Stimulated activated CD8-positive, alpha-beta memory T cell treated with anti-CD3 and anti-CD28 coated beads, Interleukin-12 subunit alpha, Interleukin-12 subunit beta, amount 100 ng/mL, for 1 hour (primary cell): ENCODE measurements at regions not wholly inside any gene's neighbourhood (a gene's known extent, or its start where the extent isn't known, plus 50 kb on each side); places are given as distances from the start of the nearest gene placed in this dataset.
"Not testable (repeated sequence)": the region's sequence is repeated elsewhere in the genome, so short reads cannot be mapped to it uniquely, and the experiment has no call there.

Source experiments
- DNase-seq: peaks from one replicate; pipeline ENCODE4 v3.0.0-alpha.2; 2020; ENCODE audit warnings: low read depth

DNA sequence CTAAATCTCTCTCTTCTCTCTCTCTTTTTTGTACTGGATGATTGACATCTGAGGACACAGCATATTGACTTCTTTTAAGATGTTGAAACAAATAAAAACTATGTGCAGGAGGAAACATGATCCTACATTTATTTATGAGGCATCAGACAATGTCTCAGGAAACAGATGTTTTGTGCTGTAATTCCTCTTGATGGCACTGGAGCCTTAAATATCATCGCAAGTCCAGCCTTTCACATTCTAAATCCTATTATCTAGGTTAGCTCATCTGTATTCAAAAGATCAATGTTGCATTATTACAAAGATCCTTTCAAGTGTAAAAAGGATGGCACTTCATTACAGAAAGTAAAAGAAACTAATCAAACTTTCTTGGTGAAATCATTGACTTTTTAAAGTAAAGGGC lies 63.9 kb downstream of the MAT2B start:
- DNase-seq = no peak

DNA sequence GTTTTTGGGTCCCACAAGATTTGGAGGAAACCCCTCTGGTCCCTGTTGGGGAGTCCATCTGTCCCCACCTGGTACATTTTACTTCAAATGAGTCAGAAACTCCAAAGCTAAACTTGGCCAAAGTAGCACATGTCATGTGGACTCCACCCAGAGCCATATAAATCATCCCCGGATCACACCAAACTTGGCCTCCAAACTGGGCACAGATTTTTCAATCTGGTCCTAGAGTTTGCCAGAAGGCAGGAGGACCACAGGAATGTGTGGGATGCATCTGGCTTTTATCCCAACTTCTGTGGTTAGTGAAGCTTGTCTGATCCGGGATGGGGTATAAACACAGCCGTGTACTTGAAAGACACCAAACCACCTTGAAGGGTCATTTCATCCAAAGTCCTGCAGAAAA lies 66.3 kb downstream of the MAT2B start:
- DNase-seq = no peak

DNA sequence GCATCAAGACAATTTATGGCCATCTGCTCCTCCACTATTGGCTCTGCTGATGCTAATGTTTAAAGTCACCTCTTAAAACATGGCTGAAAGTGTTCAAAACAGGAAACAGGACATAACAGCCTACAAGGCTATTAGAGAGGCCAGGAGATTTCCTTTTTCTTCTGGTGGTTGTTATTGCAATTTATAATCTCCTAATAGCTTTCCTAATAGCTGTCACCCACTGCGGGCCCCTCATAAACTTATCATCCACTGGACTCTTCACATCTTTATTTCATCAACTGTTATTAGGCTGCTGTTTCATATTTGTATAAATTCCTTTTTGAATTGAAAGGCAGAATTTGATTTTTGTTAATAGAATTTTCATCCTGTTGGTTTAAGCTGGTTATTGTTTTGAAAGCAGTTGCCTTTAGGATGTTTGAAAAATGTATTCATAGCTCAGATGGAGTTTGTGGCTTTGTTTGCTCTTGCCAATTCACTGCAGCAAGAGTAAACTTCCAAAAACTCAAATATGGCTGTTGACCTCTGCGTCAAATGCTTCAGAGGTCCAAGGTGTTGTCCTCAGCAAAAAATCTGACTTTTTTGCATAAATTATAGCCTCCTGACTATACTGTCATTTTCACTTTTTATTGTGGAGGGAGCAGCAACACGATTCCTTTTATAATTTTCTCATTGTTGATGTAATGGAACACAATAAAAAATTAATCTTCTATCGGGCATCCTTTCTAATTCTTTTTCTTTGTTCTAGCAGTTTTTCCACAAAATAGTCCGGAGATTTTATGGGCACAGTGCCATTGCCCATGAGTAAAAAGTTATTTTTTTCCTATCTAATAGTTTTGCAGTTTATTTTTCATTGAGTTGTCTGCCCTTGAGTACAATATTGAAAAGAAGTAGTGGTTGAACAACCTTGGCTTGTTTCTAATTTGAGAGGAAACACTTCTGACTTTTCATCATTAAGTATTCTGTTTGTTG lies 69.3 kb downstream of the MAT2B start:
- DNase-seq = no peak

DNA sequence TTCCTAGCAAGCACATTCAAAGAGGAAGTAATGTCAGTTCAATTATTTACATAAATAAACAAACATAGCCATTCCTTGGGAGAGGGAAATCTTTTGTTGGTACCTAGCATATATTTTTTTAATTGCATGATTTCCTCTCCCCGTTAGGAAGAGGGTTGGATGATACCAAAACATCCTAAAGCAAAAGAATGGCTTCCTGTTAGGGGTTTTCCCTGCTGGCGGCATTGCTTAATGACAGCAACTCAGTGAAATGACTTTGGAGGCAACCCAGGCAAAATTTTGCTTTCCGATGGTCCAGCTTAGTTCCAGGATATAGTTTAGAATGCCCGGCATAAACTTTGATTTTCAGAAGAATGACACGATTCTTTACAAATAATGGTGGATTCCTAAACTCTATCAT lies 73.2 kb downstream of the MAT2B start:
- no peak for DNase-seq

DNA sequence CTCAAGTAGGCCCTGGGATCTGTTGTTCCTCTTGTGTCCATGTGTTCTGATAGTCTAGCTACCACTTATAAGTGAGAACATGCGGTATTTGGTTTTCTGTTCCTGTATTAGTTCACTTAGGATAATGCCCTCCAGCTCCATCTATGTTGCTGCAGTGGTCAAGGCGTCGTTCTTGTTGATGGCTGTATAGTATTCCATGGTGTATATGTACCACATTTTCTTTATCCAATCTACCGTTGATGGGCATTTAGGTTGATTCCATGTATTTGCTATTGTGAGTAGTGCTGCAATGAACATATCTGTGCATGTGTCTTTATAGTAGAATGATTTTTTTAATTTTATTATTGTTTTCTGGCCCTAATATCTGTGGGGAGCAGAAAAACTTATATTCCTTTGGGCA lies 74.3 kb downstream of the MAT2B start:
- no peak for DNase-seq

DNA sequence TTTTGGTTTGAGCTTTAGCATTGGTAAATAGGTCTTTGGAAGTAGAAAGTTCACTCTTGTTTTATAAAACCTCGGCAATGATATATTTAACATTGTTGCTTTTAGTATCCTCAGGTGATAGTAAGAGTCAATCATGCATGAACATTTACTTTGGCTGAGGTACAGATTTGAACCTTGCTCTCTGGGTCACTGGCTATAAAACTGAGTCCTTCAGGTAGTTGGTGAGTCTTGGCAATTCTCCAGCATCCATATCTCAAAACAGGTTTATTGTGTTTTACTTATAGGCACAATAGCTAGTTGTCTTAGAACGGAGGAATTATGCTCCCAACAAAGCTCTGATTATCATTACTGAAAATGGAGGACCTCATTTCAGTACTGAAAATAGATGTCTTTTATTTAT lies 75.1 kb downstream of the MAT2B start:
- no peak for DNase-seq

DNA sequence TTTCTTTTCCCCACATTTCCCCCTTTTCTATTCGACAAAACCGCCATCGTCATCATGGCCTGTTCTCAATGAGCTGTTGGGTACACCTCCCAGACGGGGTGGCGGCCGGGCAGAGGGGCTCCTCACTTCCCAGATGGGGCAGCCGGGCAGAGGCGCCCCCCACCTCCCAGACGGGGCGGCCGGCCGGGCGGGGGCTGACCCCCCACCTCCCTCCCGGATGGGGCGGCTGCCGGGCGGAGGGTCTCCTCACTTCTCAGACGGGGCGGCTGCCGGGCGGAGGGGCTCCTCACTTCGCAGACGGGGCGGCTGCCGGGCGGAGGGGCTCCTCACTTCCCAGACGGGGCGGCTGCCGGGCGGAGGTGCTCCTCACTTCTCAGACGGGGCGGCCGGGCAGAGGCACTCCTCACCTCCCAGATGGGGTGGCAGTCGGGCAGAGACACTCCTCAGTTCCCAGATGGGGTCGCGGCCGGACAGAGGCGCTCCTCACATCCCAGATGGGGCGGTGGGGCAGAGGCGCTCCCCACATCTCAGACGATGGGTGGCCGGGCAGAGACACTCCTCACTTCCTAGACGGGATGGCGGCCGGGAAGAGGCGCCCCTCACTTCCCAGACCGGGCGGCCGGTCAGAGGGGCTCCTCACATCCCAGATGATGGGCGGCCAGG lies 78.2 kb downstream of the MAT2B start:
- not testable (repeated sequence) for DNase-seq

DNA sequence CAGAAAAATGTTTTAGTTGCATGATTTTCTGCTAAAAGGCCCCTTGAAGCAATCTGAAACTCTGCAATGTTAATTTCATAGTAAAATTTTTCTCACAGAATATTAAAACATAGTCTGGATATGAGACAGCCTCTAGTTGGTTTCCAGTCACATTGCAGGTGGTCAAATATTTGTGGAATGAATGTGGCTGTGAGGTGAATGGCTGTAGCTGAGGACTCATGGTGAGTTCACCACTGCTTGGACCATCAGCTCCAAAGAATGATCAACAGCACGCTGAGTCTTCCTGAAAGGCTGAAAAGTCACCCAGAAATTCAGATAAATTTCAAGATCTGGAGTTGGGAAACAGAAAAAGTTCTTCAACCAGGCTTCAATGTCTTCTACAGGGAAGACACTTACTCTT lies 79.8 kb downstream of the MAT2B start:
- DNase-seq = no peak

DNA sequence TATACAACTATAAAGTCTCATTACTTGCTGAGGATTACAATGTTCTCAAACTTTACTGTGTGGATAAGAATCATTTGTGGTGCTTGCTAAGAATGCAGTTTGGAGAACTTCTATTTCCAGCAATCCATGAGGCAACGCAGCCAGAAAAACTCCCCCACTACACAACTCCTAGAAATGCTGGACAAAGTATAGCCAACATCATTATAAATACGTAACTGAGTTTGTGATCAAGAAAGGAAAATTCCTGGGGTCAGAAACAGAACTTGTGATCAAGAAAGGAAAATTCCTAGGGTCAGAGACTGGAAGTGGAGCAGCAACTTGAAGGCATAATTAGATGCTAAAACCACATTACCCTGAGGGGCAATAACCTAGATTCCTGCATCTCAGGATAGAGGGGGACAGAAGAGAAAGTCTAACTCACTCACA lies 81.1 kb downstream of the MAT2B start:
- DNase-seq = no peak

DNA sequence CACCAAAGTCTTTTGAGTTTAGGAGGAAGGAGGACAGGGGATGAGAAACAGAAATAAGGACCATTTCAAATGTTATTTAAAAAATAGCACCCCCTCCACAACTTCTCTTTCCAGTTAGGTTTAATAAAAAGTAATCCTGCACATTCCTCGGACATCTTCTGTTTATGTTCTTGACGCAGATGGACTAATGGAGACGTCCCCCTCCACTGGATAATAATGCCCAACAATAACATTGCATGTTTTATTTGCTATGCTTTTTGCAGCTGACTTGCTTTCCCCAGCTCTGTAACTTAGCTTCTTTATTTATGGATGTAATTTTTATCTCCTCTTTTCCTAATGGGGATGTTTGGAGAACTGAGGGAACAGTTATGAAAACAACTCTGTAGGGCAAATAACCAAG lies 89.5 kb downstream of the MAT2B start:
- no peak for DNase-seq

DNA sequence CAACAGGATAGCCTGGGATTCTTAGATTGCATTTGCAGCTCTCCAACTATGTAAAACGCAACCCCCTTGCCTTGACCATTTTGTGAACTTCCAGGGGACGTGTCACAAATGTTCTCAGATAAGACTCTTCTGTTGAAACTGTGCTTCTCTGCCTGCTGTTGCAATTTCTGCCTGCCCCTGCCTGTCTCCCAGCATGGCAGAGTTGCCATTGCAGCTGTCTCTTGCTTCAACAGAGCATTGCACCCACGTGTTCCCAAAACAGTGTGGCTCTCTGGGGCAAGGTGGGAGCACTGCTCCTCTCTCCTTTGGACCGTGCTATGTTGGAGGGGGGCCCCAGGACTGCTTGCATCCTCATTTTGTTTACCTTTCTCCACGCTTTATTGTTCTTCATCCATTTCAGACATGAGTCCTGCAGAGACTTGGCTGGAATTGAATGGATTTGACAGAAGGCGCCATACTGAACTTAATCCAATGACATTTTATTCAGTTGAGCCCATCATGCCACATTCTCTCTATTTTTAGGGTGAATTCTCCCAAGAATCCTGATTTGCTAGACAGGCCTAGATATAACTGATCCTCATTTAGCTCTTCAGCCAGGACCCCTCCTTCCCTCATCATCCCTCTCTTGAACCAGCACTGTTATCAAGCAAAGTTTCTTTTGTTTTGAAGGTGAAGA lies 90.7 kb downstream of the MAT2B start:
- DNase-seq = no peak

DNA sequence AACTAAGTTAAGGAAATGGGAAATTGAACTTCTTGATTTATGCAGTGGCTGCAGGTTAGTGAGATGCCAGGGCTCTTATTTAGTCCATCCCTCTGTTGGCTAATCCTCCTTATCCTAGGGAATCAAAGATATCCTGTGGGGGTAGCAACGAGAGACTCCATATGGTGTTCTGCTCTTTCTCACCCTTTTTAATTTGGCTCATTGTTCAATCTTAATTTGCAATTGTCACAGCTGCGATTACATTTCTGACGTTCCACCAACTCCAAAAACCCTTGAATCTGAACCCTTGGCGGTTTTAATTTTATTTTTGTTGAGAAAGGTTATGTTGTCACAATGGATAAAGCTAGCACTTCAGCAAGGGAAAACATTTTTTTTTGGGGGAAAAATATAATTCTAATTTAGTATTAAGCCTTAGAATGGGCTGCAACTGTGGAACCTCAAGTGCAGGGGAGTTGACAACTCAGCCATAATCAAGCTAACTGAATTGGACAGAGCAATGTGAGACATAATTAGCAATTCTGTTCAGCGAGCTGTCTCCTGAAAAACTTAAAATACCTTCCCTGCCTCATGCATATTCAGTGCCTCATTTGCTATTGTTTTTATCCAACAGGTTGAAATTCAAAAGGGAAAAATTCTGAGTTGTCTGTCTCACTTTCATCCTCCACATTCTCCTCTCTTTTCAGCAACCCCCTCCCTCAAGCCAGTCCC lies 91.3 kb downstream of the MAT2B start:
- DNase-seq = no peak

DNA sequence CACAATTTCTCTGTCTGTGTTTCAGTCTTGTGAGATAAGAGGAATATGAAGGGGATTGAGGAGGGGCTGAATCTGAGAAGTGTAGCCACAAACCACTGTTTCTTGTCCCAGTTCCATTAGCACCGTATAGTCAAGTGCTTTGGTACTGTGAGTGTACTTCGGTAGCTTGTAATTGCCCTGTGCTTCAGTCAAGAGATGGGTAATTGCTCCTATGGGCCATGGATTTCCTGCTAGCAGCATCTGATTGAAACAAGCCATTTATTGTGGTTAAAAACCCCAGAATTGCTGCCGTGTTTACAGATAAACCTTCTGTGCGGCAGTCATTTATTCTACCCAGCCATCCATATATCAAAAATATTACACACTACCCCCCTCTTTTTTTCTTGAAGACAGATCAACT lies 98.6 kb downstream of the MAT2B start:
- no peak for DNase-seq

DNA sequence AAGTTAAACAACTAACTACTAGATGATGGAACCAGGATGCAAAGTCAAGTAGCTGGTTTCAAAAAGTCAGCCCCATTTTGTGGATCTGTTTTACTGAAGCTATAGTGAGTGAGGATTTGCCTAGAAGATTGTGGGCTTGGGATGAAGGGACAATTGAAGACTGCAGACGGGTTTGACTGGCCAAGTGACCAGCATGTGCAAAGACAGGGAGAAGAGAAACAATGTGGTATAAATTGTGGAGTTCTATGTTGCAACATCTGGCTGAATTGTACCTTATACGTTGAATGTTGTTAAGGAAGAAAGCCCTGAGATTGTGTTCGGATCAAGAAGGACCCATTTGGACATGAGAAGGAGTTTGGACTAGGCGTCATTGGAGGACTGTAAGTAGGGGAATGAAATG lies 101.8 kb downstream of the MAT2B start:
- DNase-seq = no peak

DNA sequence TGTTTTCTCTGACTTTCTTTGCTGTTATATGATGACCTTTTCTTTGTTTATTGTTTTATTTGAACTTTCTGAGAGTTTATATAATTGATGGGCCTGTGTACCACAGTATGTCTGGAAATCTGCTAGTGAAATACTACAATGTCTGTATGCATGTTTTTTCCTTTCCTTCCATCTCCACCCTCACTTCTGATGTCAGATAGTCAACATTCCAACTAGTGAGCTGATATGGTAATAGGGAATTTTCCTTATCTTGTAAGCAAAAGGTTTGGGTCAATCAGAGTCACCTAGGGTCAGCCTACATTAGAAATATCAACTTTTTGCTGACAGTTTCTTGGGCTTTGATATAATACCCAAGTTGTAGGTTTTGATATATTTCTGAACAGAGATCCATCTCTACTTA lies 103.2 kb downstream of the MAT2B start:
- DNase-seq = no peak

DNA sequence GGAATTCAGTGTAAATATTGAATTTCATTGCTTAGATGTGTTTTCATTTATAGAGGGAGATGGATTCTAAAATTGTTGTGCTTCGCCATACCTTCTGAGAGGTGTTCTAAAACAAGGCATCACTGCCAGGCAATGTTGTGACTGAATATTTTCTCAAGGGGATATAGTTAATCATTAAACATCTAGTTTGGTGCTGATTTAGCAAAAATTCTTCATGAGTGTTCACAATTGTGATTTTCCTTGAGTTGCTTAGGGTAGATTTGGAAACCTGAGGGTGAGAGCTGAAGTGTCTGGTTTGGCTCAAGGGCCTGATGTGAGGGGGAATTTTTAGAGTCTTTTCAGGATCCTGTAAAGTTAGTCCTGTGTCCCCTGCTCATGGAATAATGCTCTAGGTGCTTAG lies 104.5 kb downstream of the MAT2B start:
- DNase-seq = no peak

DNA sequence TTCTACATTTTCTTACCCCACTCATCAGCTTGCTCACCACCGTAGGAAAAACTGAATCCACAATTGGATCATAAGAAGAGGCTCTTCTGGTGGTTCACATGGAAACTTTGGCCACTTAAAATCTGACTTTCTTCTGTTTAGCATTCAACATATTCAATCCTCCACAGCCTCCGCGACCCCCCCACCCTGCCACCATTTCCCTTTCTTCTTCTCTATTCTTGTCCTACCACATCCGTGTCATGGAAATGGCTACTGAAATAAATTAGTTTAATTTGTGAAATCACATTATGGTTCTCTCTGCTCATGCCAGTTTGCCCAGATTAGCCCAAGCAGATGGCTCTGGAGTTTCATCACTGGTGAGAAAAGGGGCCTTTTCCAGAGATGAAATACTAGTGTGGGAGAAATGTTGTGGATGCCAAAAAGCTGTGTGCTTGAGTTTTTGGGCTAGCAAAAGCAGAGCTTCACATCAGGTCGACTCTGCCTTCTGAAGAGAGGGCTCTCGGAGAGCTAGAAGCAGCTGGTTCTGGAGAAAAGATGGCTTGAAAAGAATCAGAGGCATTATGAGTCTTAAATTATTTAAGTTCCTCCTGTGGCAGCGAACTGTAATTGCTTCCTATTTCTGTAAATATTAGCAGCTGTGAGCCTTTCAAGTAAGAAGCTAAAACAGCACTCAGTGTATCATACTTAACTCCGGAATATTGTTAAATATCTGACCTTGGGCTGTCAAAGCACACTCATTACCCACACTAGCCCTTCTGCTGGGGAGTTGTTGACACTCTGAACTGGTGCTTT lies 107.1 kb downstream of the MAT2B start:
- no peak for DNase-seq

DNA sequence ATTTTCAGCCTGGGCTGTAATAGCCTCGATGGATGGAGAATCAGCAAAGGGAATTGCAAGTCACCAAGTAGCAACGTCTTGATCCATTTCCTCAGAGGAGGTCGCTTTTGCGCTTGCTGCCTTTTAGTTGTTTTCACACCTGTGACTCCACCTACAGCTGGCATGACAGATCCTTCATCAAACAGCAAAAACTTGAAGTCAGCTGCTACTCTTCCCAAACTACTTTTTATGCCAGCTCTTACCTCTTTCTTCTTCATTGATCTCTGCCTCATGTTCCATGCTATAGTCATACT lies 107.7 kb downstream of the MAT2B start:
- DNase-seq = no peak

DNA sequence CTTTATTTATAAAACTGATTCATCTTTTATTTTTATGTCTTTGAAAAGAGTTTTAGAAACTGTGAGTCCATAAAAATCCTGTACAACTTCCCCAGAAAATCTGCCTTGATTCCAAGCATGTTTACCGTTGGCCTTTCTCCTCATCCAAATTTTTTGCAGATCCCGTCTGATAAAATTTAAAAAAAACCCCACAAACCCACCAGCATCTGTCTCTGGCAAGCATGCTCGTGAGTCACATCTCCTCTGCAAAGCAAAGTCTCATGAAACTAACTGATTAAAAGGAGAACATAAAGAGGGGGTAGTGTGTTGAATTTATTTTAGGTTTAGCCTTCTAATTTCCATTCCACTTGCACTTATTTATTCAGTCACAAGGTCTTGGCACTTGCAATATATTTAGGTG lies 109.4 kb downstream of the MAT2B start:
- no peak for DNase-seq

DNA sequence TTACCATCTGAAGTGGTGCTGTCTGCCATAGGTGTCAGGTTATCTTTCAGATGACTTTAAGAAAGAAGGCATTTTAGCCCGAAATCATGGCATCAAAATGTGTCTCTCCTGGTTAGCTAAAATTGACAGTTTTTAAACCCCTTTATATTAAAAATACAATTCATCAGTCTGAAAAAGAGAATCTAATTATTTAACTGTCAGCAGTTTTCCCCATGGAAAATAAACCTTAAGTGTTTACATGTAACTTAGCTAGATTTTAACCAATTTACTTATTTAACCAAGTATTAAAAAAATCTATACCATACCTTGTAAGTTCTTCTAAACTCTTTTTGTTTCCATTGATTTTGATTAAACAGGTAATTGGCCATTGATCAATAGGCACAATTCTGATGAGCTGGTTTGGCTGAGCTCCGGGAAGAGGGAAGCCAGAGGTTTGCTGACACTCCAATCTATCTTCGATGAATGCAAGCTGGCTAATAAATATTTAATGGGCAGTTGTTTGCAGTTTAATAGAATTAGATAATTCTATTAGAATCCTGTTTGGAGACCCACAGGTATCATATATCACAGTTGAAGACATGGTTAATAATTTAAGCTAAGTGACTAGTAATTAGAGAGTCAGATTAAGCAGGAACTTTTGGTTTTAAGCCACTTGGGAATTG lies 114.0 kb downstream of the MAT2B start:
- no peak for DNase-seq

DNA sequence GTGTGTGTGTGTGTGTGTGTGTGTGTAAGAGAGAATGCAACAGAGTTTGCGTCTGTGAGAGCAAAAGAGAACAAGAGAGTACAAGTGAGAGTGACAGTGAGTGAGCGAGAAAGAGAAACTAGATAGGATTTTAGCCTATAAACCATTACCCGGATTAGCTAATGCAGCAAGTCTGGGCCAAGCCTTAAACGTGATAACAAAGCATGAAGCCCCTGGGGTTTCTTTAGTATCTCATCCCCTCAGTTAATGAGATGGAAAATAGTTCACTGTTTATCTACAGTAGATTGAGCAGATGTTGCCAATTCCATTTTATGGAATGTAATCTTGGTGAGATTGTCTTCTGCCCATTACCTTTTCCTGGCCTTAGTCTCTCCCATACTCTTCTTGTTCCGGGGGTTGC lies 114.5 kb downstream of the MAT2B start:
- no peak for DNase-seq
